Karpas-422 (cell line): ENCODE measurements at regions not wholly inside any gene's neighbourhood (a gene's known extent, or its start where the extent isn't known, plus 50 kb on each side); places are given as distances from the start of the nearest gene placed in this dataset.

ENCODE experiments used
- DNase-seq: peaks from one replicate; pipeline ENCODE4 v3.0.0-alpha.2; 2015
- H2AFZ ChIP-seq: fragments of 200-600 bp; sonication (generic); 2 replicates; pipeline ENCODE4 v1.6.1; 2014; ENCODE audit warnings: antibody characterized with exemption, low read length, mixed read lengths
- H3K27ac ChIP-seq: fragments of 200-600 bp; sonication (generic); 2 replicates; pipeline ENCODE4 v1.5.1; 2014; ENCODE audit warnings: mild to moderate bottlenecking, low read length, moderate library complexity
- H3K27me3 ChIP-seq: fragments of 200-600 bp; sonication (generic); 2 replicates; pipeline ENCODE4 v1.6.1; 2014; ENCODE audit warnings: low read length, mixed read lengths
- H3K36me3 ChIP-seq: fragments of 200-600 bp; sonication (generic); 2 replicates; pipeline ENCODE4 v1.6.1; 2014; ENCODE audit warnings: low read length, mixed read lengths; ENCODE audit not compliant: insufficient read depth
- H3K4me1 ChIP-seq: fragments of 200-600 bp; sonication (generic); 2 replicates; pipeline ENCODE4 v1.6.1; 2014; ENCODE audit warnings: mild to moderate bottlenecking, low read length, mixed read lengths
- H3K4me2 ChIP-seq: fragments of 200-600 bp; sonication (generic); 2 replicates; pipeline ENCODE4 v1.6.1; 2014; ENCODE audit warnings: low read length, low read depth, mild to moderate bottlenecking; ENCODE audit not compliant: poor library complexity, severe bottlenecking
- H3K4me3 ChIP-seq: fragments of 200-600 bp; sonication (generic); 2 replicates; pipeline ENCODE4 v1.5.1; 2014; ENCODE audit warnings: mild to moderate bottlenecking, antibody characterized with exemption, low read length, mixed read lengths
- H3K79me2 ChIP-seq: fragments of 200-600 bp; sonication (generic); 2 replicates; pipeline ENCODE4 v1.6.1; 2014; ENCODE audit warnings: mild to moderate bottlenecking, low read length, mixed read lengths
- H3K9ac ChIP-seq: fragments of 200-600 bp; sonication (generic); 2 replicates; pipeline ENCODE4 v1.6.0; 2014; ENCODE audit warnings: low read length
- H3K9me2 ChIP-seq: fragments of 200-600 bp; sonication (generic), shearing (Covaris generic); replicated peaks from 2 replicates; pipeline ENCODE4 v1.6.0; 2014; ENCODE audit warnings: mild to moderate bottlenecking, low read length, moderate library complexity; ENCODE audit not compliant: insufficient read depth
- H3K9me3 ChIP-seq: fragments of 300-700, 200-600 bp; sonication (generic); 2 replicates; pipeline ENCODE4 v1.6.1; 2014; ENCODE audit warnings: low read length, mixed read lengths
- H4K20me1 ChIP-seq: fragments of 200-600 bp; sonication (generic); 2 replicates; pipeline ENCODE4 v1.6.1; 2014; ENCODE audit warnings: mild to moderate bottlenecking, antibody characterized with exemption, low read length, low read depth; ENCODE audit not compliant: insufficient read depth

GRCh38 chr5:61808909-61809308, 476.9 kb downstream of the ZSWIM6 start:
- no peaks in the 10 kb centered on the region for H3K79me2 ChIP-seq
- no peaks in the 10 kb centered on the region for H3K4me1 ChIP-seq
- no peaks in the 10 kb centered on the region for H3K9me2 ChIP-seq
- no peak overlapping the region for H3K4me2 ChIP-seq
- no peaks in the 10 kb centered on the region for H3K27me3 ChIP-seq
- H3K36me3 ChIP-seq, result no peaks in the 10 kb centered on the region
- no peaks in the 10 kb centered on the region for H3K9me3 ChIP-seq
- no peak for DNase-seq
- no peak overlapping the region for H3K9ac ChIP-seq
- H4K20me1 ChIP-seq, result no peaks in the 10 kb centered on the region
- no peak overlapping the region for H2AFZ ChIP-seq
- no peak overlapping the region for H3K4me3 ChIP-seq
- H3K27ac ChIP-seq, result no peak overlapping the region

- no peaks in the 10 kb centered on the region for H3K9me3 ChIP-seq
- H3K27me3 ChIP-seq, result no peaks in the 10 kb centered on the region
- no peak overlapping the region for H3K27ac ChIP-seq
- no peaks in the 10 kb centered on the region for H3K9me2 ChIP-seq
- no peaks in the 10 kb centered on the region for H3K79me2 ChIP-seq
- no peak overlapping the region for H3K4me3 ChIP-seq
- no peaks in the 10 kb centered on the region for H3K4me1 ChIP-seq
- H2AFZ ChIP-seq, result no peak overlapping the region
- H4K20me1 ChIP-seq, result no peaks in the 10 kb centered on the region
- no peaks in the 10 kb centered on the region for H3K36me3 ChIP-seq
- H3K9ac ChIP-seq, result no peak overlapping the region
- DNase-seq, result no peak
- H3K4me2 ChIP-seq, result no peak overlapping the region
Measured at GRCh38 chr5:61809651-61810050, 477.6 kb downstream of the ZSWIM6 start.

GRCh38 chr5:61811052-61811451, 479.0 kb downstream of the ZSWIM6 start:
- Histone ChIP-seq H3K4me2 (no peak overlapping the region), H3K27ac (no peak overlapping the region), H2AFZ (no peak overlapping the region), H3K4me3 (no peak overlapping the region), H3K9ac (no peak overlapping the region), H3K36me3 (no peaks in the 10 kb centered on the region), H3K9me2 (no peaks in the 10 kb centered on the region), H3K4me1 (no peaks in the 10 kb centered on the region), H4K20me1 (no peaks in the 10 kb centered on the region), H3K27me3 (no peaks in the 10 kb centered on the region), H3K79me2 (no peaks in the 10 kb centered on the region), H3K9me3 (no peaks in the 10 kb centered on the region)
- DNase-seq, result no peak

- Histone ChIP-seq H3K4me3 (no peak overlapping the region), H4K20me1 (no peaks in the 10 kb centered on the region), H3K9ac (no peak overlapping the region), H2AFZ (no peak overlapping the region), H3K27ac (no peak overlapping the region), H3K4me2 (no peak overlapping the region), H3K9me3 (no peaks in the 10 kb centered on the region), H3K36me3 (no peaks in the 10 kb centered on the region), H3K27me3 (no peaks in the 10 kb centered on the region), H3K79me2 (no peaks in the 10 kb centered on the region), H3K4me1 (no peaks in the 10 kb centered on the region), H3K9me2 (no peaks in the 10 kb centered on the region)
- DNase-seq, result no peak
Measured at GRCh38 chr5:61813361-61813760, 481.3 kb downstream of the ZSWIM6 start.

- no peak overlapping the region for H3K4me2 ChIP-seq
- no peak overlapping the region for H3K9ac ChIP-seq
- H3K27ac ChIP-seq, result no peak overlapping the region
- no peaks in the 10 kb centered on the region for H3K36me3 ChIP-seq
- no peaks in the 10 kb centered on the region for H3K27me3 ChIP-seq
- no peaks in the 10 kb centered on the region for H3K9me3 ChIP-seq
- DNase-seq, result no peak
- no peaks in the 10 kb centered on the region for H3K4me1 ChIP-seq
- no peak overlapping the region for H3K4me3 ChIP-seq
- no peaks in the 10 kb centered on the region for H3K9me2 ChIP-seq
- no peaks in the 10 kb centered on the region for H3K79me2 ChIP-seq
- no peaks in the 10 kb centered on the region for H4K20me1 ChIP-seq
- H2AFZ ChIP-seq, result no peak overlapping the region
Measured at GRCh38 chr5:61815339-61815738, 483.3 kb downstream of the ZSWIM6 start.

GRCh38 chr5:61816146-61816545, 484.1 kb downstream of the ZSWIM6 start:
- Histone ChIP-seq H3K4me3 (no peak overlapping the region), H3K27me3 (no peaks in the 10 kb centered on the region), H3K4me2 (no peak overlapping the region), H3K27ac (no peak overlapping the region), H3K9me2 (no peaks in the 10 kb centered on the region), H3K79me2 (no peaks in the 10 kb centered on the region), H3K36me3 (no peaks in the 10 kb centered on the region), H3K9me3 (no peaks in the 10 kb centered on the region), H3K9ac (no peak overlapping the region), H2AFZ (no peak overlapping the region), H4K20me1 (no peaks in the 10 kb centered on the region), H3K4me1 (no peaks in the 10 kb centered on the region)
- no peak for DNase-seq

- Histone ChIP-seq H3K79me2 (no peaks in the 10 kb centered on the region), H3K9me2 (no peaks in the 10 kb centered on the region), H3K4me1 (no peaks in the 10 kb centered on the region)
Measured at GRCh38 chr5:61816585-61817450, 484.8 kb downstream of the ZSWIM6 start.

GRCh38 chr5:61817472-61818326, 485.6 kb downstream of the ZSWIM6 start:
- Histone ChIP-seq H3K4me3 (no peak overlapping the region), H3K27ac (no peak overlapping the region), H3K36me3 (no peaks in the 10 kb centered on the region), H2AFZ (no peak overlapping the region), H3K79me2 (no peaks in the 10 kb centered on the region), H3K4me1 (no peaks in the 10 kb centered on the region), H3K9ac (no peak overlapping the region), H4K20me1 (no peaks in the 10 kb centered on the region), H3K27me3 (no peaks in the 10 kb centered on the region), H3K4me2 (no peak overlapping the region), H3K9me2 (no peaks in the 10 kb centered on the region), H3K9me3 (no peaks in the 10 kb centered on the region)
- no peak for DNase-seq

More at GRCh38 chr5:61816585-61817450, 484.8 kb downstream of the ZSWIM6 start:
- Histone ChIP-seq H3K36me3 (no peaks in the 10 kb centered on the region), H2AFZ (no peak overlapping the region), H3K27me3 (no peaks in the 10 kb centered on the region), H3K27ac (no peak overlapping the region), H4K20me1 (no peaks in the 10 kb centered on the region), H3K4me2 (no peak overlapping the region), H3K9ac (no peak overlapping the region), H3K4me3 (no peak overlapping the region), H3K9me3 (no peaks in the 10 kb centered on the region)
- no peak for DNase-seq
